H1 (cell line): ENCODE measurements at regions not wholly inside any gene's neighbourhood (a gene's known extent, or its start where the extent isn't known, plus 50 kb on each side); places are given as distances from the start of the nearest gene placed in this dataset.

ENCODE experiments used
- CTCF ChIA-PET: fragments of 300-600 bp; sonication (Branson Sonifier 250); formaldehyde crosslinking; loops from one replicate; lab custom pipeline; 2021; ENCODE audit not compliant: partially characterized antibody; lab: Charles Lee
- POLR2A ChIA-PET: fragments of 300-600 bp; sonication (Branson Sonifier 250); formaldehyde crosslinking; loops from one replicate; lab custom pipeline; 2021; ENCODE audit warnings: inconsistent platforms; ENCODE audit not compliant: partially characterized antibody; lab: Charles Lee
- DNase-seq, 2 experiments: peaks; one replicate each; pipeline versions ENCODE4 v3.0.0 to v3.0.0-alpha.2; 2010 to 2022; ENCODE audit warnings: low spot score in 2 of 2, low read depth in 1 of 2, mixed read lengths in 1 of 2
- FAIRE-seq: peaks from 2 replicates; lab custom pipeline; 2011; peaks lifted over from hg19 to GRCh38; lab: Jason Lieb, UNC
- H2AFZ ChIP-seq: 2 replicates; pipeline ENCODE4 v1.8.1; 2012; ENCODE audit warnings: low read length, inconsistent platforms
- H2AK5ac ChIP-seq: 2 replicates; pipeline ENCODE4 v1.6.1; 2013; ENCODE audit warnings: low read depth, low read length
- H2BK120ac ChIP-seq: replicated peaks from 2 replicates; pipeline ENCODE3; 2013; ENCODE audit warnings: low read depth, low read length, inconsistent platforms
- H2BK12ac ChIP-seq: 2 replicates; pipeline ENCODE4 v1.6.1; 2013; ENCODE audit warnings: low read depth, low read length
- H2BK15ac ChIP-seq: 2 replicates; pipeline ENCODE4 v1.6.1; 2013; ENCODE audit warnings: low read length
- H2BK20ac ChIP-seq: 2 replicates; pipeline ENCODE4 v1.6.1; 2013; ENCODE audit warnings: low read length
- H2BK5ac ChIP-seq: 2 replicates; pipeline ENCODE4 v1.6.1; 2013; ENCODE audit warnings: low read depth, low read length
- H3K14ac ChIP-seq: 2 replicates; pipeline ENCODE4 v1.6.1; 2013; ENCODE audit warnings: inconsistent platforms; ENCODE audit not compliant: insufficient read length
- H3K18ac ChIP-seq: 2 replicates; pipeline ENCODE4 v1.6.1; 2013; ENCODE audit warnings: low read length; ENCODE audit errors: extremely low read depth
- H3K23ac ChIP-seq: 2 replicates; pipeline ENCODE4 v1.6.1; 2013; ENCODE audit warnings: inconsistent platforms; ENCODE audit not compliant: insufficient read length
- H3K23me2 ChIP-seq: 2 replicates; pipeline ENCODE4 v1.6.1; 2013; ENCODE audit warnings: low read depth, low read length
- H3K27ac ChIP-seq: 2 replicates; pipeline ENCODE4 v1.6.1; 2011; ENCODE audit warnings: low read depth, low read length, inconsistent platforms
- H3K27me3 ChIP-seq, 4 experiments: replicated peaks in 1 of 4; 1 replicate in 1 of 4; 2 replicates in 3 of 4; pipeline versions ENCODE4 v1.6.1 to v1.8.1; 2011 to 2013; ENCODE audit warnings: low read length in 3 of 4, mild to moderate bottlenecking in 3 of 4, inconsistent platforms in 2 of 4, mixed read lengths in 2 of 4, moderate library complexity in 1 of 4; ENCODE audit not compliant: control insufficient read depth in 3 of 4, insufficient read depth in 3 of 4; ENCODE audit errors: extremely low read depth in 1 of 4
- H3K36me3 ChIP-seq, 4 experiments: 2 replicates each; pipeline versions ENCODE4 v1.6.1 to v1.8.1; 2011 to 2013; ENCODE audit warnings: mild to moderate bottlenecking in 4 of 4, low read length in 3 of 4, moderate library complexity in 2 of 4, control low read depth in 1 of 4, inconsistent platforms in 1 of 4; ENCODE audit not compliant: insufficient read depth in 4 of 4, control insufficient read depth in 2 of 4
- H3K4ac ChIP-seq: replicated peaks from 2 replicates; pipeline ENCODE3; 2013; ENCODE audit warnings: low read length, low read depth, mixed read lengths, inconsistent platforms; ENCODE audit not compliant: insufficient read length
- H3K4me1 ChIP-seq, 4 experiments: replicated peaks in 1 of 4; 1 replicate in 1 of 4; 2 replicates in 3 of 4; pipeline versions ENCODE4 v1.6.1 to v1.8.1; 2011 to 2013; ENCODE audit warnings: low read length in 3 of 4, inconsistent platforms in 2 of 4, mixed read lengths in 1 of 4; ENCODE audit not compliant: insufficient read depth in 4 of 4, control insufficient read depth in 3 of 4
- H3K4me2 ChIP-seq, 2 experiments: 2 replicates each; pipeline versions ENCODE4 v1.6.1 to v1.8.1; 2011 to 2013; ENCODE audit warnings: low read depth in 2 of 2, low read length in 2 of 2, control low read depth in 1 of 2, inconsistent platforms in 1 of 2, mild to moderate bottlenecking in 1 of 2; ENCODE audit not compliant: insufficient read depth in 1 of 2
- H3K4me3 ChIP-seq, 4 experiments: fragments of 200-600, 300-600 bp in 1 of 4; sonication (generic), shearing (Covaris generic), sonication (Bioruptor Twin) in 1 of 4; 2 replicates each; pipeline versions ENCODE4 v1.5.1 to v1.8.1; 2011 to 2016; ENCODE audit warnings: low read length in 4 of 4, low read depth in 3 of 4, control low read depth in 2 of 4, inconsistent platforms in 2 of 4, mild to moderate bottlenecking in 2 of 4, mixed read lengths in 1 of 4, moderate library complexity in 1 of 4; ENCODE audit not compliant: insufficient read depth in 2 of 4; ENCODE audit errors: extremely low read depth in 1 of 4
- H3K56ac ChIP-seq: replicated peaks from 2 replicates; pipeline ENCODE3; 2013; ENCODE audit warnings: low read depth, mild to moderate bottlenecking, mixed read lengths, low read length, inconsistent platforms; ENCODE audit not compliant: insufficient read length
- H3K79me1 ChIP-seq: 2 replicates; pipeline ENCODE4 v1.6.1; 2013; ENCODE audit warnings: low read depth, low read length, control low read depth
- H3K79me2 ChIP-seq, 2 experiments: 2 replicates each; pipeline versions ENCODE4 v1.6.1 to v1.8.1; 2012 to 2013; ENCODE audit warnings: low read length in 2 of 2, mild to moderate bottlenecking in 2 of 2, inconsistent platforms in 1 of 2; ENCODE audit not compliant: insufficient read depth in 2 of 2, control insufficient read depth in 1 of 2
- H3K9ac ChIP-seq, 4 experiments: replicated peaks in 1 of 4; 1 replicate in 1 of 4; 2 replicates in 3 of 4; pipeline versions ENCODE4 v1.6.1 to v1.8.1; 2011 to 2013; ENCODE audit warnings: low read depth in 3 of 4, low read length in 3 of 4, control low read depth in 2 of 4, mild to moderate bottlenecking in 2 of 4, moderate library complexity in 2 of 4, inconsistent platforms in 1 of 4; ENCODE audit errors: extremely low read depth in 1 of 4
- H3K9me3 ChIP-seq, 2 experiments: 2 replicates each; pipeline versions ENCODE4 v1.6.1 to v1.8.1; 2012 to 2013; ENCODE audit warnings: mild to moderate bottlenecking in 2 of 2, moderate library complexity in 2 of 2, control low read depth in 1 of 2, inconsistent platforms in 1 of 2, low read depth in 1 of 2, low read length in 1 of 2, mixed read lengths in 1 of 2; ENCODE audit not compliant: insufficient read depth in 2 of 2
- H4K20me1 ChIP-seq, 2 experiments: replicated peaks in 1 of 2; 2 replicates each; pipeline versions ENCODE3 to v1.8.1; 2011 to 2013; ENCODE audit warnings: inconsistent platforms in 2 of 2, low read length in 2 of 2, mild to moderate bottlenecking in 1 of 2; ENCODE audit not compliant: insufficient read depth in 2 of 2, control insufficient read depth in 1 of 2
- H4K5ac ChIP-seq: 2 replicates; pipeline ENCODE4 v1.6.1; 2013; ENCODE audit warnings: low read length, low read depth, mixed read lengths, inconsistent platforms; ENCODE audit not compliant: insufficient read length
- H4K8ac ChIP-seq: 2 replicates; pipeline ENCODE4 v1.8.0; 2013; ENCODE audit warnings: mild to moderate bottlenecking, moderate library complexity, low read length, inconsistent platforms; ENCODE audit not compliant: insufficient read depth; ENCODE audit errors: extremely low read depth
- H4K91ac ChIP-seq: replicated peaks from 2 replicates; pipeline ENCODE3; 2013; ENCODE audit warnings: low read length, mixed read lengths, inconsistent platforms; ENCODE audit not compliant: insufficient read length
- FOSL1 ChIP-seq: IDR thresholded peaks from 2 replicates; pipeline ENCODE4 v1.6.1; 2011; ENCODE audit warnings: mild to moderate bottlenecking, low read depth, low read length, moderate library complexity; ENCODE audit not compliant: insufficient read depth
- HDAC2 ChIP-seq, 2 experiments: fragments of 300-600 bp in 1 of 2; sonication (generic) in 1 of 2; IDR thresholded peaks; 2 replicates each; pipeline ENCODE4 v1.6.1; 2011 to 2012; ENCODE audit warnings: low read depth in 2 of 2, low read length in 2 of 2, mild to moderate bottlenecking in 2 of 2, moderate library complexity in 2 of 2, borderline replicate concordance in 1 of 2, inconsistent platforms in 1 of 2
- NANOG ChIP-seq: IDR thresholded peaks from 2 replicates; pipeline ENCODE4 v1.6.1; 2011; ENCODE audit warnings: low read length, low read depth, mild to moderate bottlenecking, inconsistent platforms; ENCODE audit not compliant: insufficient read depth, poor library complexity, severe bottlenecking
- POLR2A ChIP-seq, 2 experiments: IDR thresholded peaks; 1 replicate in 1 of 2; 2 replicates in 1 of 2; pipeline ENCODE4 v1.6.1; 2011; ENCODE audit warnings: low read depth in 2 of 2, low read length in 2 of 2, mild to moderate bottlenecking in 2 of 2; ENCODE audit errors: control extremely low read depth in 1 of 2
- SAP30 ChIP-seq: fragments of 300-600 bp; sonication (generic); IDR thresholded peaks from 2 replicates; pipeline ENCODE4 v1.7.1; 2012; ENCODE audit warnings: low read length, moderate library complexity, mild to moderate bottlenecking, inconsistent platforms; ENCODE audit not compliant: insufficient read depth, insufficient replicate concordance
- SP2 ChIP-seq: IDR thresholded peaks from 2 replicates; pipeline ENCODE4 v1.6.1; 2012; ENCODE audit warnings: mild to moderate bottlenecking, low read length, inconsistent platforms
- SUZ12 ChIP-seq: fragments of 200-600 bp; sonication (generic); IDR thresholded peaks from 2 replicates; pipeline ENCODE4 v1.6.1; 2012; ENCODE audit warnings: mild to moderate bottlenecking, inconsistent platforms, low read length, moderate library complexity, mixed read lengths
- YY1 ChIP-seq: IDR thresholded peaks from 2 replicates; pipeline ENCODE4 v1.6.1; 2011; ENCODE audit warnings: low read depth, mild to moderate bottlenecking, low read length
- WGBS, 2 experiments: shearing (Covaris generic) in 1 of 2; methylation state at CpG; one replicate each; pipeline versions ENCODE4 v1.1.6 to v1.1.7; 2013 to 2015; ENCODE audit warnings: low lambda C conversion rate in 2 of 2, mixed read lengths in 2 of 2, inconsistent platforms in 1 of 2, low coverage in 1 of 2, missing lambda C conversion rate in 1 of 2; ENCODE audit not compliant: insufficient replicate concordance in 2 of 2, insufficient coverage in 1 of 2, insufficient read length in 1 of 2; ENCODE audit errors: extremely low coverage in 1 of 2, missing lambda C conversion rate in 1 of 2; 5-methylcytosine and 5-hydroxymethylcytosine counted together

DNA sequence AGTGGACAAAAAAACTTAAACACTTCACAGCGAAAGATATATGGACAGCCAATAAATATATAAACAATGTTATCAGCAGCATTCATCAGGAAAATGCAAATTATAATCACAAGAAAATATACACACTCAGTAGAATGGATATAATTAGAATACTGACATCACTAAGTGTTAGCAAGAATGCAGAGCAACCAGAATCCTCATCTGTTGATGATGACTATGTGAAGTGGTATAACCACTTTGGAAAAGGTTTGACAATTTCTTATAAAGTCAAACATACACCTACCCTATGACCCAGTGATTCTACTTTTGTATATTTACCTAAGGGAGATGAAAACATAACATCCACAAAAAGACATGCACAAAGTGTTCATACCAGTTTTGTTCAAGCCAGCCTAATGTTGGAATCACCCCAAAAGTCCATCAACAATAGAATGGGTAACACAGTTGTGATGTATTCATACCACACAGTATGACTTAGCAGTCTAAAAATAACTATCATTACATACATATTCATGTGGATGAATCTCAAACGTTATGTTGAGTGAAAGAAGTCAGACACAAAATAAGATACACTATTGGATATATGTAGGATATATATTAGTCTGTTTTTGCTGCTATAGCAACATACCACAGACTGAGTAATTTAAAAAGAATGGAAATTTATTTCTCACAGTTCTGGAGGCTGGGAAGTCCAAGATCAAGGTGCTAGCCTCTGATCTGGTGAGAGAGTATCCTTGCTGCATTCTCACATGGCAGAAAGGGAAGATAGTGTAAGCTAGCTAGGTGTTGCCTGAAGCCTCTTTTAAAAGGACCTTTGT is 148.8 kb upstream of the ADAMTSL1 start:
- CTCF ChIA-PET: no interaction called here
- Histone ChIP-seq H4K91ac (no peak overlapping the region), H3K4ac (no peak overlapping the region), H3K79me2 (no peaks in the 10 kb centered on the region), H3K23me2 (no peaks in the 10 kb centered on the region), H2BK15ac (no peak overlapping the region), H3K36me3 (no peaks in the 10 kb centered on the region), H2BK120ac (no peak overlapping the region), H4K5ac (no peak overlapping the region), H4K20me1 (no peaks in the 10 kb centered on the region), H3K27ac (no peak overlapping the region), H2BK12ac (no peak overlapping the region), H2AK5ac (no peak overlapping the region), H3K18ac (no peak overlapping the region), H4K8ac (no peak overlapping the region), H2BK5ac (no peak overlapping the region), H3K4me3 (no peak overlapping the region), H3K4me2 (no peak overlapping the region), H2AFZ (no peak overlapping the region), H3K27me3 (no peaks in the 10 kb centered on the region), H3K79me1 (no peaks in the 10 kb centered on the region), H3K9ac (no peak overlapping the region), H3K23ac (no peak overlapping the region), H3K14ac (no peak overlapping the region), H2BK20ac (no peak overlapping the region), H3K56ac (no peak overlapping the region), H3K9me3 (no peaks in the 10 kb centered on the region), H3K4me1 (no peaks in the 10 kb centered on the region)
- WGBS, 2 experiments: 91% methylated on average over 2 of the region's 2 CpGs; no CpG with 5 or more reads in 1 of the 2 experiments
- no peak for FAIRE-seq
- POLR2A ChIA-PET: no interaction called here
- TF ChIP-seq FOSL1: no peak
- no peak for TF ChIP-seq SAP30
- no peak for TF ChIP-seq YY1
- no peak for TF ChIP-seq HDAC2 (IDR thresholded peaks at IDR 0.05; ENCODE audit: borderline replicate concordance in 1 of 2, low read depth in 2 of 2, low read length in 2 of 2)
- no peak for TF ChIP-seq SP2
- no peak for TF ChIP-seq SUZ12
- no peak for TF ChIP-seq NANOG
- TF ChIP-seq POLR2A (IDR thresholded peaks at IDR 0.05; ENCODE audit: control extremely low read depth in 1 of 2, low read depth in 2 of 2, low read length in 2 of 2): no peak
- DNase-seq: no peak
